GM12891 (cell line): ENCODE measurements at regions not wholly inside any gene's neighbourhood (a gene's known extent, or its start where the extent isn't known, plus 50 kb on each side); places are given as distances from the start of the nearest gene placed in this dataset.

Experiments used
- POLR2A ChIP-seq: IDR thresholded peaks from 2 replicates; pipeline ENCODE4 v1.6.1; 2011; ENCODE audit warnings: low read depth, low read length, control low read depth
- POLR2AphosphoS5 ChIP-seq: IDR thresholded peaks from 2 replicates; pipeline ENCODE4 v1.6.1; 2011; ENCODE audit warnings: low read depth, low read length, control low read depth
- POU2F2 ChIP-seq: IDR thresholded peaks from 2 replicates; pipeline ENCODE4 v1.6.1; 2011; ENCODE audit warnings: low read depth, mild to moderate bottlenecking, control low read depth, low read length, moderate library complexity

DNA sequence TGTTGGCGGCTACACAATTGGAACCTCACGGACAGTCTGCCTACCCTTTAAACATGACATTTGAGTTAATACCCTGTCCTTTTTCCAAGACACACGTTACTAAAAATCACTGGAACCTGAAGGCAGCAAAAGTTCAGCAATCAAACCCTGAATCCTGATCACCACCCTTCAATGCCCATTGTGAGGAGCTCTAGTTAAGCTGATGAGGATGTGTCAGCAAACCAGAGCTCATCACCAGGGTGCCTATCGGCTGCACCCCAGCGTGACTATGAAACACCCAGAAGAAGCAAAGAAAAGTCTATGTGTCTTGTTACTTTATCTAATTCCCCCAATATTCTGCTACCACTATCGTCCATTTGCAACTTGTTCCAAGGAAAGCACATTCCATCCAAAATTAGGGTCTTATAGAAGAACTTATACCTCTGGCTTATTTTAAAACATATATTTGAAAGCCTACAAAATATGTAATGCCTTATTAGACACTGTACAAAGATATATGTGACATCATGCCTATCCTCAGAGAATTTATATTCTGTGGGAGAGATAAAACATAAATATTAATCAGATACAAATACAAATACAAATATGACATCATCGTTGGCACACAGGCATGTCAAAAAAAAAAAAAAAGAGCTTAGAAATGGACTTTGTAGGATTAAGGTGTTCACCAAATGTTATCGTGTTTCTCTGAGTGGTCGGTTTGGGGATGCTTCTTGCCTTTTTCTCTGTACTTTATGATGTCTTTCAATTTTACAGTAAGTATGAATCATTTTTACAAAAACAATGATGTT lies 219.7 kb upstream of the SETMAR start:
- TF ChIP-seq POLR2A (no peak), POLR2AphosphoS5 (no peak), POU2F2 (no peak)
